ENCODE measurements at regions not wholly inside any gene's neighbourhood (a gene's known extent, or its start where the extent isn't known, plus 50 kb on each side); places are given as distances from the start of the nearest gene placed in this dataset.

- no peak for DNase-seq (ENCODE audit: low spot score in 2 of 2)
- Histone ChIP-seq H3K36me3 (no peaks in the 10 kb centered on the region), H3K4me3 (no peak overlapping the region), H3K27ac (no peak overlapping the region), H3K27me3 (no peaks in the 10 kb centered on the region), H3K9me3 (no peaks in the 10 kb centered on the region), H3K4me1 (no peaks in the 10 kb centered on the region)
- TF ChIP-seq CTCF (IDR thresholded peaks at IDR 0.05) (no peak), EP300 (IDR thresholded peaks at IDR 0.05) (no peak), POLR2A (IDR thresholded peaks at IDR 0.05) (no peak)
- 15 to 18% methylated on average over 1 of the region's 1 CpG for WGBS, 2 donors
These were observed 322.3 kb downstream of the GBE1 start for GRCh38 chr3:81439108-81439507.

- H3K4me1 ChIP-seq: no peaks in the 10 kb centered on the region
- H3K27me3 ChIP-seq: no peaks in the 10 kb centered on the region
- no peak overlapping the region for H3K4me3 ChIP-seq
- no peaks in the 10 kb centered on the region for H3K36me3 ChIP-seq
- TF ChIP-seq EP300 (IDR thresholded peaks at IDR 0.05): no peak
- no peak for TF ChIP-seq POLR2A (IDR thresholded peaks at IDR 0.05)
- no peak for TF ChIP-seq CTCF (IDR thresholded peaks at IDR 0.05)
- WGBS, 2 donors: 80 to 86% methylated on average over 3 of the region's 3 CpGs
- no peaks in the 10 kb centered on the region for H3K9me3 ChIP-seq
- no peak for DNase-seq (ENCODE audit: low spot score in 2 of 2)
- no peak overlapping the region for H3K27ac ChIP-seq
These were observed 323.8 kb downstream of the GBE1 start for GRCh38 chr3:81437683-81438082.

GRCh38 chr3:81436182-81436581 is 325.3 kb downstream of the GBE1 start:
- no peak overlapping the region for H3K4me3 ChIP-seq
- H3K27ac ChIP-seq: no peak overlapping the region
- H3K36me3 ChIP-seq: no peaks in the 10 kb centered on the region
- no peaks in the 10 kb centered on the region for H3K4me1 ChIP-seq
- TF ChIP-seq POLR2A (IDR thresholded peaks at IDR 0.05): no peak
- no peak for TF ChIP-seq EP300 (IDR thresholded peaks at IDR 0.05)
- TF ChIP-seq CTCF (IDR thresholded peaks at IDR 0.05): no peak
- no peaks in the 10 kb centered on the region for H3K27me3 ChIP-seq
- no peak for DNase-seq (ENCODE audit: low spot score in 2 of 2)
- 90 to 93% methylated on average over 3 of the region's 3 CpGs for WGBS, 2 donors
- H3K9me3 ChIP-seq: no peaks in the 10 kb centered on the region

GRCh38 chr3:81435050-81435449 is 326.4 kb downstream of the GBE1 start:
- Histone ChIP-seq H3K27ac (no peak overlapping the region), H3K27me3 (no peaks in the 10 kb centered on the region), H3K4me3 (no peak overlapping the region), H3K4me1 (no peaks in the 10 kb centered on the region), H3K9me3 (no peaks in the 10 kb centered on the region), H3K36me3 (no peaks in the 10 kb centered on the region)
- no peak for TF ChIP-seq CTCF (IDR thresholded peaks at IDR 0.05)
- no peak for TF ChIP-seq POLR2A (IDR thresholded peaks at IDR 0.05)
- DNase-seq (ENCODE audit: low spot score in 2 of 2): no peak
- 66 to 79% methylated on average over 1 of the region's 1 CpG for WGBS, 2 donors

- no peaks in the 10 kb centered on the region for H3K27me3 ChIP-seq
- H3K27ac ChIP-seq: no peak overlapping the region
- 70 to 78% methylated on average over 3 of the region's 3 CpGs for WGBS, 2 donors
- TF ChIP-seq POLR2A (IDR thresholded peaks at IDR 0.05) (no peak), CTCF (IDR thresholded peaks at IDR 0.05) (no peak), EP300 (IDR thresholded peaks at IDR 0.05) (no peak)
- no peaks in the 10 kb centered on the region for H3K4me1 ChIP-seq
- no peaks in the 10 kb centered on the region for H3K36me3 ChIP-seq
- no peaks in the 10 kb centered on the region for H3K9me3 ChIP-seq
- DNase-seq (ENCODE audit: low spot score in 2 of 2): no peak
- H3K4me3 ChIP-seq: no peak overlapping the region
These were observed 327.3 kb downstream of the GBE1 start for GRCh38 chr3:81434161-81434560.

Measured in tibial nerve (tissue), 4 donors.